ENCODE measurements at regions not wholly inside any gene's neighbourhood (a gene's known extent, or its start where the extent isn't known, plus 50 kb on each side); places are given as distances from the start of the nearest gene placed in this dataset.

DNA sequence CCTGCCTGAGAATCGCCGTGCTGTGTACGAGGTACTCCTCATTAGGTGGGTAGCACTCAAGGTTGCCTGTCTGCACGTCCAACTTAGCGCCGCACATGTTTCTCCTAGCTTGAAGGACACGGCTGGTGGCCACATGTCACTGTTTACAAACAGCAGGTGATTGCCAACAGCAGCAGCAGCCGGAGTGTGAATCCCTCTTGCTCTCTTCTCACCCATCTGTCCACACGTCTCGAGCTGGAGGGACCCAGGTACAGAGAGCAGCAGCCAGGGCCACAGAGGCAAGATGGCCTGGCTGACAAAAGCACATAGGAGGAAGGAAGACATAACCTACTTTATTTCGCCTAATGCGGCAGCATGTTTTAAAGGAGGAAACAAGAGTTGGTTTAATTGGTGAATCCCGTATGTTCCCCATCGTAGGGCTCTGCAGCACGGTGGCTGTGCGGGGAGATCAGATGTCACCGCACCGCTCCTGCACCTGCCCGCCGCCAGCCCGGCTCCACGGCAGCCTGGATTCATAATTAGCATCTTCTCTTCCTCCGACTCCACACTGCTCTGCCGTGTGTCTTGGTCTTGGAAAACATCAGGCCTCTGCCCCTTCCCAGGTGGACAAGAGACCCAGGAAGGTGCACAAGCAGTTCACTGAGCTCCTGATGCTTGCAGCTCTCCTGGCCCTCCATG is 201.6 kb upstream of the IRX1 start:
- no peak for DNase-seq (ENCODE audit: low read depth in 2 of 2)

DNA sequence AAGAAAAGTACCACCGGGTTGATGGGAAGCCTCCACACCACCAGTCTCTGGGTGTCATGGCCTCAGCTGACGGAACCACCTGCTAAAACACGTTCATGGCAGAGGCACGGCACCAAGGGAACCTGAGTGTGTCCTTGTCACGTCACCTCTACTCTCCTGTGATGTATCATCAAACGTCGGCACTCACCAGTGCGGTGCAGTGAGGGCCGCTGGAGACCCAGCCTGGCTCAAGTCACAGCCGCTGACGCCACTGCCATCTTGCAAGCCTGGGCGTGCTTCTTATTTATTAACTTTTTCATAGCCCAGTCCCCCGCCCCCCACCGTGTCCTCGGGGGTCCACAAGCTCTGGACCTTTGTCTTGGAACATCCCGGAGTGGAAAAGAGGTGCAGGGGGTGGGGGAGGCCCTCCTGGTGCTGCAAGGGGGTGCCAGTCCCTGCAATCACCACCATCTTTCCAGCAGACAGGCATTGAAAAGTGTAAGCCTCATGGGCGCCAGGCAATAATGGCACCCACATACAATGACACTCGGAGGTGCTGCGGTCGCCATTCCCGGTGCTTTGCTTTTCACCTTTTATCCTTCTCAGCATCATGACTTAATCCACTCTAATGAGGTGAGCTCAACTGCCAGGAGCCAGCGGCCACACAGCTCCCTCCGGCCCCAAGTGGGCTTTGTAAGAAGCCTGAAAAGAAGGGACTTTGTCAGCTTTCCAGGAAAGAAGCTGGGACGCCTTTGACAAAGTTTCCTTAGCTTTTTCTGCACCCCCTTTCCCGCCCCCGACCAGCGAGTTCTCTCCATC is 202.3 kb upstream of the IRX1 start:
- DNase-seq (ENCODE audit: low read depth in 2 of 2) = no peak

DNA sequence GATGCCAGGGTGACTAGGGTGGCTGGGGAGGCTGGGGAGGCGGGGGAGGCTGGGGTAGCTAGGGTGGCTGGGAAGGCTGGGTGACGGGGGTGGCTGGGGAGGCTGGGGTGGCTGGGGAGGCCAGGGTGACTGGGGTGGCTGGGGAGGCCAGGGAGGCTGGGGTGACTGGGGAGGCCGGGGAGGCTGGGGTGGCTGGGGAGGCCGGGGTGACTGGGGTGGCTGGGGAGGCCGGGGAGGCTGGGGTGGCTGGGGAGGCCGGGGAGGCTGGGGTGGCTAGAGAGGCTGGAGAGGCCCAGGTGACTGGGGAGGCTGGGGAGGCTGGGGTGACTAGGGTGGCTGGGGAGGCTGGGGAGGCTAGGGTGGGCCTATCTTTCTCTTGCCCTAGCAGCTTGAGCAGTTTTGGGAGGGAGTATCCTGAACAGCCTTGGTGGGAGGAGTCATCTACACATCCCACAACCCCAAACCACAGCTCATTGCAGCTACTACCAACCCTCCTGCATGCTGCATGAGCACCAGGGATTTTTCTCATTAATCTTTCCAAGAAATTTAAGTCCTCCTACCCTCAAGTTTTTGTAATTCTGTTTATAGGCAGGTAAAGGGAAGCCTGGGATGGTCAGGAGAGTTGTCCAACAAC is 203.2 kb upstream of the IRX1 start:
- DNase-seq (ENCODE audit: low read depth in 2 of 2) = no peak

DNA sequence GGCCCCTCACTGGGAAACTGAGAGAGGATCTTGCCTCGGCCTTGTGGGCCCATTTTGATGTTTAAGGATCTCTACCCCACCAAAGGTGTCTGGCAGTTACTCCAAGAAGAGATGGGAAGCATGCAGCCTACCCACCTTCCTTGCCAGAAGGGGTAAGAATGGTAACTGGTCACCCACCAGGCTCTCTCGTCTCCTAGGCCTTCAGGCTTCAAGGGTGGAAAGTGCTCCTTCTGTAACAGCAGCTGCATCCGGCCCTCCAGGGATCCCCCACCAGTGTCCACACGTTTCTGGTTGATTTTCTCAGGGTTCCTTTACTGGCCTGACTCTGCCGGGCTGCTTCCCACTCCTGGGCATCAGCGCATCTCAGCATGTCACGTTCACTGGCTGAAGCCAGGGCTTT is 204.4 kb upstream of the IRX1 start:
- DNase-seq (ENCODE audit: low read depth in 2 of 2) = no peak

DNA sequence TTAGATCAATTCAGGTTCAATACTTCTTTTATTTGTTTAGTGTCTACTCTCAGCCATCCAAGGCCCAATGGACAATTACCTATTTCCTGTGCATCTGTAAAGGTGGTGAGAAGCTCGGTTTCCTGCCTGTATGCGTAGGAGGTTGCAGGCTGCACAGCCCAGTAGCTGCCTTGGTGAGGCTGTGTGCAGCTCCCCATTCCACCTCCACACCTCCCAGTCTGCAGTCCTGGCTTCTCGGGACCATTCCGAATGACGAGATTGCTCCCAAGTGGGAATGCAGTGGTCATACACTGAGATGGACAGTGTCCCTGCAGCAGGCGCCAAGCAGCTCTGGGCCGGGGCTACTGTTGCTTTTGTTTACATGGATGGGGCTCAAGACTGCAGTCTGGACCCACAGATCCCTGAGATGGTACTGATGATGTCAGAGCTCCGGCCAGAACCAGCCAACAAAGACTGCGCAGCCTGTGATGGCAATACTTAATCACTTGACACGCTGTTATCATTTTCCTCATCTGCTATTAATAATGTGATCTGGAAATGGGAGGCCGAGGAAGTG is 206.1 kb upstream of the IRX1 start:
- no peak for DNase-seq (ENCODE audit: low read depth in 2 of 2)

DNA sequence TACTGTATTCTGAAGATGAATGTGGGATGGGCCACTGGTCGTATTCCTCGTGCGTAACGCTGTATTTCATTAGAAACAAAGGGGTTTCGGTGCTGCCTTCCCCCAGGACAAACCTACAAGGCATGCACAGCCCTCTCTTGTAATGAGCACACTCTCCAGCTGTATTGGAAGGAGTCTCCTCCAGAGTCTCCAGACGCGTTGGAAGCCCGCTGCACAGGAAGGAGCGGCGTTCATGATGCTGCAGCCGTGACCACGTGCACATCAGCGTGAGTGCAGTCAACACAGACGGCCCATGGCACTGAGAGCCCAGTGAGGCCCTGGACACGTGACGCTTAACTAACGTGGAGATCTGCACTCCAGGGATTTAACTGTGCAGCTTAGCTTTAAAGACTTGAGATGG is 209.0 kb upstream of the IRX1 start:
- no peak for DNase-seq (ENCODE audit: low read depth in 2 of 2)

DNA sequence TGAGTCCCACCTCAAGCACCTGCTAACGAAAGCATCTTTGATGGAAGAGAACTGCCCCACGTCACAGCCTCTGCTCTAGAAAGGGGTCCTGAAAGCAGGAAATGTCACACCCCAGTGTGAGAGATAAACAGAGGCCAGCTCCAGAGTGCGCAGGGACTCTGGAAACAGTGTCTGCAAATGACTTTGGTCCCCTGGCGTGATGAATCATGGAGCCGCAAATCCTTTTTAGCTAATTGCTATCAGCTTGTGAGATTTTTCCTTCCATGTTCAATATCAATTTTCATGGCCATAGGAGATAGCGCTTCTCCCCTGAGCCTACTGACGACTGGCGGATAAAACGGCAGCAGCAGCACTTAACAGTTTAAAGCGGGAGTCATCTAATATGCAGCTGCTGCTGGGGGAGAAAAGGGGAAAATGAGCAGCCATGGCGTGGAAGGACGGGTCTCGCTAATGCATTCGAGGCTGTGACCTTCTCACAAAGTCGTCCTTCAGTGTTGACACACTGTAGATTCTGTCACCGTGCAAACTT is 209.6 kb upstream of the IRX1 start:
- DNase-seq (ENCODE audit: low read depth in 2 of 2) = no peak

DNA sequence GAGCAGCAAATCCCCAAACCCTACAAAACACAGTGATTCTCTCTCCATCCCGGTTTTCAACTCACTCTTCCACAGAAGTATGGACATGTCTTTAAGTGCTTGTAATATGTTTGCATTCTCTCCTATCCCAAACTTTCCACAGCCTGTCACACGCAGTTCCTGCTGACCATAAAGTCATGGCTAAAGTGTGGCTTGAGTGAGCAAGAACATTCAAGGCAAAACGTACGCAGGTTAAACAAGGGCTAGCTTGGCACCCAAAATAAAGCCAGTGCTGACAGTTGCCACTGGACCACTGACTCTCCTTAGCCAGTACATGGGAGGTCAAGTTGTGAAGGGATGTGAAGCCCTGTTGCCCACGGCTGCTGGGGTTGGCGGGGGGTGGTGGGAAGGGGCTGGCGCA is 211.1 kb upstream of the IRX1 start:
- no peak for DNase-seq (ENCODE audit: low read depth in 2 of 2)

DNA sequence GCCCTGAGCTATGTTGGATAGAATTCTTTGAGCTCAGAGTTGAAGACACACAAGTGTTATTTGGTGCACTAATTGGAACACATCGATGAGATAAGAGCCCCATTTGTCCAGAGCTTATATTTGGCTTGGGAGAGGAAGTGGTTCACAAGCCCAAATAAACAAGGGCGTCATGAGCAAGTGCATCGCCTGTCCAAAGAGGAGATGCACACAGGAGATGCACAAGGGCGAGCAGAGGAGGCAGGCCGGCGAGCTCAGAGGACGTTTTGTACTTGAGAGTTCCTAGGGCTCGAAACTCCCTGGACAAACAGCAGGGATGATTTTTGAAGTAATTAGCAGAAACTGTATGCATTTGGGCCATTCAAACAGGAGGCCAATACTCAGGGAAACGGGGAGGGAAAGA is 212.8 kb upstream of the IRX1 start:
- DNase-seq (ENCODE audit: low read depth in 2 of 2) = no peak

DNA sequence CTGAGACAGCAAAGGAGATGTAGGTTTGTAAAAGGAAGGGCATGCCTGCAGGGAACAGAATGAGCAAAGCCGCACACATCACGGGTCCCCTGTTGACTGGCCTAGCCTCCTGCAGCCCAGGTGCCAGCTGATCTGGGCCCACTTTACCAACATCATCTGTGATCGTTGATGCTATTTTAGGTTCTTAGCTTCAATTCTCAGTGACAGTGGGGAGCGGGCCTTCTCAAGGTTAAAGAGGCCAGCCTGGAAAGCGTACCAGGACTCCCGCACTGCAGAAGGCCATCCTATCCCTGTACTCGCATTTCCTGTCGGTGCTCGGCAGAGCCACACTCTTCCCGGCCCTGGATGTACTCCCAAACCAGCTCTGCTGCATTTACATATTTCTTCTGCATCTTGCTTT is 213.5 kb upstream of the IRX1 start:
- DNase-seq (ENCODE audit: low read depth in 2 of 2) = no peak

DNA sequence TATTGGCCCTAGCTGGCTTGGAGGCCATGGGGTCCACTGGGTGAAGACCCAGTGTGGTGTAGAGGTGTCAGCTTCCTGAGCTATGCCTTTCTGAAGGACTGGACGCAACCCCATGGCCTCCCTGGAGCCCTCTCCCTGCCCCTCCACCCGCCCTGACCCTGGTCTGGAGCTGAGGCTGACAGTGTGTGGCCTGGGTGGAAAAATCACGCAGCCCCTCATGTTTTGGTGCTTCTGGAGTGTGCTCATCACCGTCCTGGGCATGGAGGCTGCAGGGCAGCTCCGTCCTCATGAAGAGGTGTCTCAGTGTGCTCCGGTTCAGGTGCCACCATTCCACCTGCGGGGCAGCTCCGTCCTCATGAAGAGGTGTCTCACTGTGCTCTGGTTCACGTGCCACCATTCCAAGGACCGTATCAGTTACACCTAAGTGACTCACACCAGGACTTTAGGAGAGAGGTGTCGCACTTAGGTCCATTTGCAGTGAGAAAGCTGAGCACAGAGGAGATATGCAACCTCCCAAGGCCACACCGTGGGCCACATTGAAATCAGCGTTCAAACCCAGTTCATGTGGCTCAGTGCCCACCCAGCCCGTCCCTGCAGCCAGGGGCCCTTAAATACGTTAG is 214.3 kb upstream of the IRX1 start:
- DNase-seq (ENCODE audit: low read depth in 2 of 2) = no peak

DNA sequence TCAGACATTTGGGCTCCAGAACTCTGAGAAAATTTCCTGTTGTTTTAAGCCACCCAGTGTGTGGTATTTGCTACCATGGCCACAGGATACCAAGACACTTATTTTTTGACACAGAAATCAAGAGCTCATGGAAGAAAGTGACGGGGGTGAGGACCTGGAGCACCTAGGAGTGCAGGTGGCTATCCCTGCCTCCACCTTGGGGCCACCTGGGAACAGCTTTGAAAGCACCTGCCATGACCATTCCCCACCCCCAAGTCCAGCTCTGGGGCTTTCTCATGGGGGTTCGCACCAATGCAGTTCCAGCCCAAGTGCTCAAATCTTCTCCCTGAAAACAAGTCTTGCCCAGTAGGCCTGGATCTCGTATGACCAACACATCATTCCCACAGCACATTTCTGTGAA is 214.9 kb upstream of the IRX1 start:
- DNase-seq (ENCODE audit: low read depth in 2 of 2) = no peak

DNA sequence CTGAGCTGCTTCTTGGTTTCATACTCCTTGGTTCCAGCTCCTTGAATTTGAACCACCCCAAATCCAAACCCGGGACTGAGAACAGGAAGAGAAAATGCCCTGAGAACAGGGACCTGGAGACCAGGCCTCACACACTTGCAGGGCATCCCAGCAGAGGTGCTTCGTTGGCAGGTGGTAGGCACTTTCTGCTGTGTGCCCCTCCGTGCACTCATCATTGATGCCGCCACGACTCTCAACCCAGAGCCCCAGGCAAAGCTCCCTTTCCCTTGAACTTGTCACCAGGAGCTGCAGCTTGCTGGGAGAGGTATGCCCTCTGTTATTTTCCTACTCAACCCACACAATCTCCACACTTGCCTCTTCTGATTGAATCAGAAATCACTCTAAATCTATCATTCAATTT is 217.8 kb upstream of the IRX1 start:
- no peak for DNase-seq (ENCODE audit: low read depth in 2 of 2)

DNA sequence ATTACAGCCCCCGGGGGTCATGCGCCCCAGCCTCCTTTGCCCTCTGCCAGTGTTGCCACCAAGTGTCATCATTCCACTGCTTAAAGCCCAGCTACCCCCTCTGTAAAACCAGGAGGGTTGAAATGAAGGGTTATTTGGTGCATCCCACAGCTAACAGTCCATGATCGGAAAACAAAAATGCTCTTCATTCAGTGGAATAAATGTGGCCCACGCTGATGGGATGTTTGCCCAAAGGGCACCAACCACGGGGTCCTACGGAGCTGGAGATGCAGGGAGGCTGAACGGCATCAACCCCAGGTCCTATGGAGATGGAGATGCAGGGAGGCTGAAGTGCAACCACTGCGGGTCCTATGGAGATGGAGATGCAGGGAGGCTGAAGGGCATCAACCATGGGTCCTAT is 218.5 kb upstream of the IRX1 start:
- no peak for DNase-seq (ENCODE audit: low read depth in 2 of 2)

DNA sequence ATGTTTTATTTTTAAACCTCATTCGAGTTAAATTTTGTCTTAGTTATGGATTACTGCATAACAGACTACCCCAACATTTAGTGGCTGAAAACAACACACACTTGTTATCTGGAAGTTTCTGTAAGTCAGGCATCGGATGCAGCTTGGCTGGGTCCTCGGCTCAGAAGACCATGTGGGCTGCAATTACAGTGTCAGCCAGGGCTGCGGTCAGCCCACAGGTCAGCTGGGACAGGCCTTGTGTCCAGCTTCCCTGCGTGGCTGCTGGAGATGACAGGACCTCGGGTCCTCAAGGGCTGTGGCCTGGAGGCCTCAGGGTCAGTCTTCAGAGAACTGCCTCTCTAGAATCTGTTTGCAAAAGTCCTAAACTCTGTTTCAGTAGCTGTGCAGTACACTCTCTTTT is 219.0 kb upstream of the IRX1 start:
- DNase-seq (ENCODE audit: low read depth in 2 of 2) = no peak

DNA sequence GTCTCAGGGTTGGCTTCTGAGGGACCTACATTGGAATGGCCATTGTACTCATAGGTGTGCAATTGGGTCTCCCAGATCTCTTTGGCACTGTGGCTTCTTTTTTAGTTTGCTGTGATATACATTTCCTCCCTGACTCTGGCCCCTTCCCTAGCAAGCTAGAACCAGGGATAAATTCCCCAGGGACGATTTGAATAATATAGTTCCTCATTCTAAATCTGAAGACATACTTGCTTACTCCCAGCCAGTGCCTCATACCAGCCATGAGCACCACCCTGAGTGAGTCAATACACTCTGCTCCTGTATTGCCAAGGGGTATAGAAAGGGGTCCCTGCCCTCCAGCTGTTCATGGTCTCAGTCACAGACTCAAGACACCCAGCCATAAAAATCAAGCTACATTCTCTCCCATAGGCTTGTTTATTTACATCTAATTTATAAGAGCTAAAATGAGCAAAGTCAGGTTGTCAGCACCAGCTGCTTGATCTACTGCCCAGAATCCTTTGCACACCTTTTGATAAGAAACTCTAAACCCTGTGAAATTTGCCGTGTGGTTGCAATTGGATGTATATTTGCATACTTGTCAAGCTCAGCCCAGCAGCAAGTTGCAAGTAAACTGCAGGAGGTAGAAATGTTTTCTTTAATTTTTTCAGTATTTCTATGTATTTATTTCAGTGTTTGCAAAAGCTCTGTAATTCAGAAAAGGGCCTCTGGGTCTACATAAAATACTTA is 219.9 kb upstream of the IRX1 start:
- no peak for DNase-seq (ENCODE audit: low read depth in 2 of 2)

DNA sequence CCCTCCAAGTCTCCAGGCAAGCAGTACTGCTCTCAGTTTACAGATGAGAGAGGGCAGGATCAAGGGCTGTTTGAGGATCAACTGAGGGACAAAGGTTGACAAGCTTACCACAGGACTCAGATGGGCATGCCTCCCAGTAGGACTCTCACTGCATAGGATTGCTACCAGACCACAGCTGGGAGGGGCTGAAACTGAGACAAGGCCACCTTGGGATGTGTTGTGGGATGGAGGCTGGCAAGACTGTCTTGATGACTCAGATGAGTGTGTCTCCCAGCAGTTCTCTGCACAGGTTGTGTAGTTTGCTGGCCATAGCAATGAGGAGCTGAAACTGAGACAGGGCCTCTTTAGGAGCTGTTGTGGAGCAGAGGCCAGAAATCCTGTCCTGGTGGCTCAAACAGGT is 222.2 kb upstream of the IRX1 start:
- DNase-seq (ENCODE audit: low read depth in 2 of 2) = no peak

DNA sequence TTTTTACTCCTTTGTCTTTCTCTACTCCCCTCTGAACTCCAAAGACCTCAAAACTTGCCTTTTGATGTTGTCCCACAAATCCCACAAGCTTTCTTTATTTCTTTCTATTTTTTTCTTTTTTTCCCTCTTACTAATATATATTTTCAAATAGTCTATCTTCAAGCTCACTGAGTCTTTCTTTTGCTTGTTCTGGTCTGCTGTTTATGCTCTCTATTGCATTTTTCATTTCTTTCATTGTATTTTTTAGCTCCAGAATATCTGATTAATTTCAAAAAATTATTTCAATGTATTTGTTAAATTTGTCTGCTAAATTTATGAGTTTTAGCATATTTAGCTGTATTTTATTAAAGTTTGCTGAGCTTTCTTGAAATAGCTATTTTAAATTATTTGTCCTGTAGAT is 223.3 kb upstream of the IRX1 start:
- DNase-seq (ENCODE audit: low read depth in 2 of 2) = no peak

DNA sequence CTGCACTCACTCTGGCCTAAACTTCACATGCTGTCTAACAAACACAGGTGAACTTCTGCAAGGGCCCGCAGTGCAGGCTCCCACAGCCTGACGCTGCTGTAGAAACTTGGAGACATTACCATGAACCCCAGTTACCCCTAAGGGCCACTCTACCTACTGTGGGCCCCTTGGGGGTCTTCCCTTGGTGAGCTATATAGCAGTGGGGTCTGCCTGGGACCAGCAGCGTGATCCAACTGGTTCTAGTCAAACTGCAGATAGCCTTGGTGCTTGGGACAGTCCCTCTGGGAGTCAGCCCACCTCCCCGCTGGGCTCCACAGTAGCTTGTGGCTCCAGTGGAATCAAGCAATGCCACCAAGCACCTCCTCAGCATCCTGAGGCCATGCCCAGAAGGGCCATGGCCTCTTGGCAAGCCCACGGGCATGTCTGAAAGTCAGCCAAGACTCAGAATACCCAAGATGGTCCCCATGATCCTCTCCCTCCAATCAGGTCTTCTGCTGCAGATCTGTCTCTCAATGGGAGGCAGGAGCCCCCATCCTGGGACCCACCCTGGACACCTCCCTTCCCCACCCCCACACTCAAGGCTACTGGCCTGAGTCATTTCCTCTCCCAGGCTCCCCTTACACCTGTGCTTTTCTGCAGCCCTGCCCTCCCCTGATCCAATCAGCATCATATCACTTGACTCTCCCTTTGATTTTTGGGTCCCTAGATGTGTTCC is 230.0 kb upstream of the IRX1 start:
- no peak for DNase-seq (ENCODE audit: low read depth in 2 of 2)

DNA sequence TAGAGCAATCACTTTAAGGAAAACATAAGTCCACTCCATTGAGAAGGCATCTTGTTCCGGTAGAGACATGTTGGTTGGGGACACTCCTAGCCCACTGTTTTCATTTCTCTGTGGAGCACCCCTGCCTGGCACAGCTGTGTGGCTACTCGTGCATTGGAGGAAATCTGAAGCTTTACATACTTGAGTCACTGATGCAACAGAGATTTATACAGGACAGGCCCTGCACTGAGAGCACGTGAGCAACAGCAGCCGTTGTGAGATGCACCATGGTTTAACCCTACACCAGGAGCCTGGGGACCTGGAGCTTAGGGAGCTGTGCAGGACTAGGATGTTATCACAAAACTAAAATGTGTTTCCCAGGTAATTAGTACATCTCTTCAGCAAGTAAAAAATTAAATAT is 230.7 kb upstream of the IRX1 start:
- no peak for DNase-seq (ENCODE audit: low read depth in 2 of 2)

DNA sequence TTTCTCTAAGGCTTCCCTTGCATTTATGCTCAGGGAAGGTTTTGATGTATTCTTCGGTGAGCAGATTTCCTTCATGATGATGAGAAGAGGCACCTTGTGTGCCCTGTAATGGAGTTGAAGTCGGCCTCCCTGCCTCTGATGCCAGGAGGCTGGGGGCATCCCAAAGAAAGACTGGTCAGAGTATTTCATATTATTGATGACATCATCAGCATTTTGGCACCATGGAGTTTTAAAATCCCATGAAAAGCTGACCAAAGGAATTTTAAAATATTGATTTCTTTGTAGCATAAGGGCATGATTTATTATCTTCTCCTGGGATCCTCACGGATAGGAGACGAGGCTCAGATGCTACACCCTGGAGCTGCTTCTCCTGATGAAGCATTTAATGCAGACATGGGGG is 231.2 kb upstream of the IRX1 start:
- DNase-seq (ENCODE audit: low read depth in 2 of 2) = no peak
